Activated CD4-positive, CD25-positive, alpha-beta regulatory T cell (primary cell): ENCODE measurements at regions not wholly inside any gene's neighbourhood (a gene's known extent, or its start where the extent isn't known, plus 50 kb on each side); places are given as distances from the start of the nearest gene placed in this dataset.
"Not testable (repeated sequence)": the region's sequence is repeated elsewhere in the genome, so short reads cannot be mapped to it uniquely, and the experiment has no call there.

ENCODE experiments used
- DNase-seq, 4 experiments: peaks; one replicate each; lab custom pipeline; 2025; lab: John Stamatoyannopoulos, UW

DNA sequence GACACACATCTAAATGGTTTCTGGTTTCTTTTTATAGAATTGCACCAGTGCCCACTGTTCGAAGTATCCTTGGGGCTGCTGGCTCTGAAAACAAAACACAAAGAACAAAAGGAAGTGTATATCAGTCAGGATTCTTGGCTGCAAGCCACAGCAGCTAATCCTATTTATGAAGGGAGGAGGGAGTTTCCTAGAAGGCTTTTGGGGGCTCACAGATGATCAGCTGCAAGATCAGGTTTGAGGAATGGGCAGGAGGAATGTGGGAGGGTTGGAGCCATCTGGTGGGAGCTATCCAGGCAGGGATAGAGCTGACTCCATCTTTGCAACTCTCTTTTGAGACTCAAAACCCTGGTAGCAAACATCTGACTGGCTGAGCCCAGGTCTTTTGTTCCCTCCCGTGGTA, 118.3 kb upstream of the EEF2KMT start:
- no peak for DNase-seq

GRCh38 chr16:5214466-5214865, 116.9 kb upstream of the EEF2KMT start:
- no peak for DNase-seq

GRCh38 chr16:5212501-5212900, 114.9 kb upstream of the EEF2KMT start:
- DNase-seq: not testable (repeated sequence)

- DNase-seq: not testable (repeated sequence)
These were observed 110.4 kb upstream of the EEF2KMT start for GRCh38 chr16:5207862-5208498.

- DNase-seq: no peak
These were observed 109.5 kb upstream of the EEF2KMT start for GRCh38 chr16:5207001-5207523.

GRCh38 chr16:5206331-5206990, 108.9 kb upstream of the EEF2KMT start:
- DNase-seq: no peak

GRCh38 chr16:5205361-5206040, 107.9 kb upstream of the EEF2KMT start:
- no peak for DNase-seq

DNA sequence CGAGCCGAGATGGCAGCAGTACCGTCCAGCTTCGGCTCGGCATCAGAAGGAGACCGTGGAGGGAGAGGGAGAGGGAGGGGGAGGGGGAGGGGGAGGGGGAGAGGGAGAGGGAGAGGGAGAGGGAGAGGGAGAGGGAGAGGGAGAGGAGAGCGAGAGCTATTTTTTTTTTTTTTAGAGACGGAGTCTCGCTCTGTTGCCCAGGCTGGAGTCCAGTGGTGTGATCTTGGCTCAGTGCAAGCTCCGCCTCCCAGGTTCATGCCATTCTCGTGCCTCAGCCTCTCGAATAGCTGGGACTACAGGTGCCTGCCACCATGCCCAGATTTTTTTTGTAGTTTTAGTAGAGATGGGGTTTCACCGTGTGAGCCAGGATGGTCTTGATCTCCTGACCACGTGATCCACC, 106.1 kb upstream of the EEF2KMT start:
- not testable (repeated sequence) for DNase-seq

DNA sequence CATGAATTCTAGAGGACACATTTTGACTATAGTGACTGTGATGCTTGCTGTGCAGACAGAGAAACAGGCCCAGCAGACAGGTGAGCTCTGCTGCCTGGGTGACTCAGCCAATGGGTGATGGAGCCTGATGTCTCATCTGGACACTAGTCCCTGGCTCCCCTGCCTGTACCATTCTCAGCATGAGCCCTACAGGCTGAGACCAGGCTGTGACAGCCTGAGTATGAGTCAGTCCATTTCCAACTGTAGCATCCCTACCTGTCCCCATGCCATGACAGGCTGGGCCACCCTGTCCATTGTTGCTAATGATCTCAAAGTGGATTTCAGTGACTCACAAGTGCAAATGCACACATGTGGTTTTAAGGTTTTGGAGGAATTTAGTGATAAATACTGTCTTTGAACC, 102.5 kb upstream of the EEF2KMT start:
- DNase-seq: no peak

- no peak for DNase-seq
These were observed 98.6 kb upstream of the EEF2KMT start for GRCh38 chr16:5196204-5196603.

DNA sequence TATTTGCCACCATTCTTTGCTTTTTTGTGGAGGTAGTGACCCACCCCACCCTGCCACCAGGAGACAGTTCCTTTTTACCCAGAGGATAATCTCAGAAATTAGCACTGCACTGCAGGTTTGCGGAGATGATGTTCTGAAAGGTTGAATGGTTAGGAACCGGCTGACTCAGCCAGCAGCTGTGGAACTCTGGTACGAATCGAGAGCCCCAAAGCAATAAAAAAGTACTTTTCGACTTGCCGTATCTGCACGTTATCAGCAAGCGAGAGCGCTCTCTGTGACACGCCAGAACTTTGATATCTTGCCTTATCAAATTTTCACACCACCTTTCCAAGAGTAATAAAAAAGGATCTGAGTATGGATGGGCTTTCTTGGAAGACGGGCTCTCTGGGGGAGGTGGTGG, 96.3 kb upstream of the EEF2KMT start:
- DNase-seq: no peak

- DNase-seq: no peak
These were observed 91.4 kb upstream of the EEF2KMT start for GRCh38 chr16:5188989-5189352.

DNA sequence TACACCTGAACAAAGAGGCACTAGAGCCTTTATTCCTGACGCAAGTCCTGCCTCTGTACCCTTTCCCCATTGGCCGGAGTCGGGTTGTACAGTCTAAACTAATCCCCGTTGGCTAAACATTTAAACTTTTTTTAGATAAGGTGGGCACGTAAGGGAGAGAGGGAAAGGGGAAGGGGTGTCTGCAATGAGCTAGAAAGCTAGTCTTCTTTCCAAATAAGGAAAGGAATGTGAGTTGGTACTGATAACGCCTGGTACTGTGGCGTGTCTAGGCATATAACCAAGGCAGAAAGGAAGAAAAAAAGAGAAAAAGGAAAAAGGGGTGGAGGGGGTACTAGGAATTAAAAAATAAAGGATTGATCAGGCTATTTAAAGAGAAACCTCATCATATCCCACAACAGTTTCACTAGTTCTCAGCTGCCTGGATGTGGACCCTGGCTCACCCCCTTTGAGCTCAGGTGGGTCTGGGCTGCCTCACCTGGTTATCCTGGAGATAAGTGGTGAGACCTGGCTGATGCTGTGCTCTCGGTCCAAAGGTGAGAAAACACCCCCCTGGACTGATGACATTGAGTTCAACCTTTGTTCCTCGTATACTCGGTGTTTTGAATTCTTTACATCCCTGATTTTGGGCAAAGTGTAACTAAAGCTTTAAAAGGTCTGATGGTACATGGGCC, 90.9 kb upstream of the EEF2KMT start:
- DNase-seq: no peak

- no peak for DNase-seq
These were observed 89.9 kb upstream of the EEF2KMT start for GRCh38 chr16:5187402-5187952.

DNA sequence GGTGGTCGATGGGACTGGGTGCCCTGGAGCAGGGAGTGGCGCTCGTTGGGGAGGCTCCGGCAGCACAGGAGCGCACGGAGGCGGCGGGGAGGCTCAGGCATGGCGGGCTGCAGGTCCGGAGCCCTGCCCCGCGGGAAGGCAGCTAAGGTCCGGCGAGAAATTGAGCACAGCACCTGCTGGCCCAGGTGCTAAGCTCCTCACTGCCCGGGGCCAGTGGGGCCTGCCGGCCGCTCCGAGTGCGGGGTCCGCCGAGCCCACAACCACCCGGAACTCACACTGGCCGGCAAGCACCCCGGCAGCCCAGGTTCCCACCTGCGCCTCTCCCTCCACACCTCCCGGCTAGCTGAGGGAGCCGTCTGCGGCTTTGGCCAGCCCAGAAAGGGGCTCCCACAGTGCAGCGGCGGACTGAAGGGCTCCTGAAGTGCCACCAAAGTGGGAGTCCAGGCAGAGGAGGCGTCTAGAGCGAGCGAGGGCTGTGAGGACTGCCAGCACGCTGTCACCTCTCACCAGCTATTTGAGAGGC, 88.8 kb upstream of the EEF2KMT start:
- DNase-seq: no peak

GRCh38 chr16:5176505-5176904, 78.9 kb upstream of the EEF2KMT start:
- DNase-seq: no peak

GRCh38 chr16:5175266-5175665, 77.7 kb upstream of the EEF2KMT start:
- DNase-seq: no peak

GRCh38 chr16:5166486-5166885, 68.9 kb upstream of the EEF2KMT start:
- no peak for DNase-seq

- DNase-seq: not testable (repeated sequence)
These were observed 67.8 kb upstream of the EEF2KMT start for GRCh38 chr16:5165429-5165828.

- DNase-seq: not testable (repeated sequence)
These were observed 65.2 kb upstream of the EEF2KMT start for GRCh38 chr16:5162801-5163200.

DNA sequence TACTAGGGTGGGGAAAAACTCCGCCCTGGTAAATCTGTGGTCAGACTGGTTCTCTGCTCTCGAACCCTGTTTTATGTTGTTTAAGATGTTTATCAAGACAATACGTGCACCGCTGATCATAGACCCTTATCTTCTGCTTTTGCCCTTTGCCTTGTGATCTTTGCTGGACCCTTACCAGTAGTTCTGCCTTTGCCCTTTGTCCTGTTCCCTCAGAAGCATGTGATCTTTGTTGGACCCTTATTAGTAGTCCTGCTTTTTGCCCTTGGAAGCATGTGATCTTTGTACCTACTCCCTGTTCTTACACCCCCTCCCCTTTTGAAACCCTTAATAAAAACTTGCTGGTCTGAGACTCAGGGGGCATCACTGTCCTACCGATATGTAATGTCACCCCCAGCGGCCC, 64.3 kb upstream of the EEF2KMT start:
- not testable (repeated sequence) for DNase-seq

DNA sequence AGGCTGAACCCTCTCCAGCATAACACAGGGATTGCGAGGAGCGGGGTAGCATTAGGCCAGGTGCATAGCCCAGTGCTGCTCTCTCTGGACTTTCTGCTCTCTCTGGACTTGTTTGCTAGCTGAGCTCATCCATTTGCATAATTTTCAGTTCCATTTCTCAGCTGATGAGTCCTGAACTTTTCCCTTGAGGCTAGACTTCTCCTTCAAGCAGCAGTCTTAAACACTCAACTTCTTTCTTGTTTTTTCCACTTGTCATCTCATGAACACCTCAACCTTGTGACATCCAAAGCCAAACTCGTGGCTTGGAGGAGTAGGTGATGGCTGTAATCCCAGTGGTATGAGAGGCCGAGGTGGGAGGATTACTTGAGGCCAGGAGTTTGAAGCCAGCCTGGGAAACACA, 62.4 kb upstream of the EEF2KMT start:
- DNase-seq: not testable (repeated sequence)
